SHP77 treated with DMSO at 0.1 percent for 48 hours (cell line): ENCODE measurements at regions not wholly inside any gene's neighbourhood (a gene's known extent, or its start where the extent isn't known, plus 50 kb on each side); places are given as distances from the start of the nearest gene placed in this dataset.

Experiments used
- DNase-seq: peaks from one replicate; lab custom pipeline; 2025; lab: John Stamatoyannopoulos, UW

GRCh38 chr1:63122079-63122478, 200.3 kb upstream of the FOXD3 start:
- no peak for DNase-seq

GRCh38 chr1:63124666-63125191, 197.6 kb upstream of the FOXD3 start:
- no peak for DNase-seq

- no peak for DNase-seq
Measured at GRCh38 chr1:63126104-63126503, 196.3 kb upstream of the FOXD3 start.

- DNase-seq: no peak
Measured at GRCh38 chr1:63127376-63127775, 195.0 kb upstream of the FOXD3 start.

- DNase-seq: no peak
Measured at GRCh38 chr1:63128556-63128955, 193.8 kb upstream of the FOXD3 start.

GRCh38 chr1:63129184-63129583, 193.2 kb upstream of the FOXD3 start:
- DNase-seq: no peak

GRCh38 chr1:63129855-63130254, 192.5 kb upstream of the FOXD3 start:
- DNase-seq: no peak

GRCh38 chr1:63134501-63135173, 187.7 kb upstream of the FOXD3 start:
- no peak for DNase-seq

- DNase-seq: no peak
Measured at GRCh38 chr1:63135174-63135512, 187.2 kb upstream of the FOXD3 start.

- DNase-seq: no peak
Measured at GRCh38 chr1:63135801-63136200, 186.6 kb upstream of the FOXD3 start.

- DNase-seq: no peak
Measured at GRCh38 chr1:63142001-63142400, 180.4 kb upstream of the FOXD3 start.

- no peak for DNase-seq
Measured at GRCh38 chr1:63143482-63143881, 178.9 kb upstream of the FOXD3 start.

GRCh38 chr1:63147783-63148182, 174.6 kb upstream of the FOXD3 start:
- no peak for DNase-seq

GRCh38 chr1:63148825-63149645, 173.3 kb upstream of the FOXD3 start:
- no peak for DNase-seq

- DNase-seq: no peak
Measured at GRCh38 chr1:63152572-63152971, 169.8 kb upstream of the FOXD3 start.

GRCh38 chr1:63155437-63155836, 166.9 kb upstream of the FOXD3 start:
- DNase-seq: no peak

GRCh38 chr1:63157085-63157484, 165.3 kb upstream of the FOXD3 start:
- DNase-seq: no peak

- no peak for DNase-seq
Measured at GRCh38 chr1:63169057-63169456, 153.3 kb upstream of the FOXD3 start.

GRCh38 chr1:63173161-63173560, 149.2 kb upstream of the FOXD3 start:
- DNase-seq: no peak

GRCh38 chr1:63189677-63190076, 132.7 kb upstream of the FOXD3 start:
- no peak for DNase-seq

- no peak for DNase-seq
Measured at GRCh38 chr1:63190171-63190570, 132.2 kb upstream of the FOXD3 start.

- DNase-seq: no peak
Measured at GRCh38 chr1:63198871-63199394, 123.4 kb upstream of the FOXD3 start.

GRCh38 chr1:63199706-63200335, 122.5 kb upstream of the FOXD3 start:
- no peak for DNase-seq
